Activated CD4-positive, alpha-beta T cell treated with anti-CD3 and anti-CD28 coated beads, Interleukin-2, Interleukin-4, amounts not matched to agents 100 ng/mL and 50 ng/mL, durations not matched to agents 16 hours and 8 hours (primary cell): ENCODE measurements at regions not wholly inside any gene's neighbourhood (a gene's known extent, or its start where the extent isn't known, plus 50 kb on each side); places are given as distances from the start of the nearest gene placed in this dataset.
"Not testable (repeated sequence)": the region's sequence is repeated elsewhere in the genome, so short reads cannot be mapped to it uniquely, and the experiment has no call there.

Source experiments
- DNase-seq: peaks from one replicate; pipeline ENCODE4 v3.0.0-alpha.2; 2020; ENCODE audit warnings: low spot score

DNA sequence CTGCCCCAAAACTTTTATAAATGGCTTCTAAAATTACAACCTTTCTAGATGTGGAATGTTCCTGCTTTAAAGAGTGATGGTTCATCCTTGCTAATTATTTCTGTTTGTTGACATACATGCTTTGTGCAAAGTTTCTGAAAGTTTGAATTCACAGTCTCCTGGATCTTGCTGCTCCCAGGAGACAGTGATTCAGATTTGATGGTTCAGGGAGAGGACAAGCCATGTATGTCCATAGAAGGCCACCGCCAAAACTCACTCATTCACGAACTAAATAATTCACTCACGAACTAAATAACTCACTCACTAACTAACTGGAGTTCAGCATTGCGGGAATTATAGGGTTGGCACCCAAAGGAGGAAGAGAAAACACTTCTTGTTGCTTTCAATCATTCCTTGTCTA, 416.5 kb upstream of the ZEB2 start:
- no peak for DNase-seq

DNA sequence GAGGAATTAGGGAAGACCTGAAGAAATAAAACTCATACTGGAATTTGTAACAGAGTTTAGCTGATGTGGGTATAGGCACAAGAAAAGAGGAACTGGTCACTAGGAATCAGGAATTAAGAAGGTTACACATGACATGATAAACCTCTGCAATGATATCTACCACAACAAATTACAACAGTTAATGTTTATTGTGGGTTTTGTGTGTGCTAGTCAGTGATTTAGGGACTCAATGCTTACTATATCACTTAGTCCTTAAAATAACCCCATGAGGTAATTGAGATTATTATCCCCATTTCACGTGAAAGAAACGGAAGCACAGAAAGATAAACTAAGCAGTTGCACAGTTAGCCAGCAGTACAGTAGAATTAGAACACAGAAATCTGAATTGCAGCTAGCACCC, 415.8 kb upstream of the ZEB2 start:
- DNase-seq = no peak

DNA sequence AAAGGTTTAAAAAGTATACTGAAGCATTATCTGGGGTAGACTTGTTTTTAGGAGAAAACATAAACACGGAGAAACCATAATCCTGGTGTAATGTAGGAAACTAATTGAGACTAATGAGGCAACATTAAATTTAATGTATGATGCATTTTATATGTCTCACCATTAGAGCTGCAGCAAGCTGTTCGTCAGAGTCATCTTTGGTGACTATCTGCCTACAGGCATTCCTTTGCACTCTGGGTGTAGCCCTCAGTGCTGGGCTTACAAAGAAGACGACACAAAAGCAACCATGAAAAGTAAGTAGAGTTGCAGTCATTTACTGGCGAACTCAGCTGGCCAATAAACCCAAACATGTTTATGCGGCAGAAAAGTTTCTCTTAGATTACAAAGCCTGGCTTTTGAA, 415.3 kb upstream of the ZEB2 start:
- DNase-seq = no peak

DNA sequence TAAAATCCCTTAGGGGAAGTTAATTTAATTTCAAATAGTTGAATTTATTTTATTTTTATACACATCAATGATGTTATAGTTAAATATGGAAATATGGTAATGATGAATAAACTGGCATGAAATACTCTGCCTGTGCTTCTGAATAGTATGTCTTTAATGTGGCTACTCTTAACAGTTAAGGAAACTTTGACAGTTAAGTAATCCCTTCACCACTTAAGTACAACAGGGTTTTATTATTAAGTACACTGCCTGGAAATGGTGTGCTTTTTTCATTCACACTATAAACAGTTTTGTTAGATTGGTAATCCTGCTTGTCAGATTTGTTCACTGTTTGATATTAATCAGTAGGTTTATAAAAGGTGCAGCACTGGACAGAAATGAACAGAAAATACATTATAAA, 412.0 kb upstream of the ZEB2 start:
- no peak for DNase-seq

DNA sequence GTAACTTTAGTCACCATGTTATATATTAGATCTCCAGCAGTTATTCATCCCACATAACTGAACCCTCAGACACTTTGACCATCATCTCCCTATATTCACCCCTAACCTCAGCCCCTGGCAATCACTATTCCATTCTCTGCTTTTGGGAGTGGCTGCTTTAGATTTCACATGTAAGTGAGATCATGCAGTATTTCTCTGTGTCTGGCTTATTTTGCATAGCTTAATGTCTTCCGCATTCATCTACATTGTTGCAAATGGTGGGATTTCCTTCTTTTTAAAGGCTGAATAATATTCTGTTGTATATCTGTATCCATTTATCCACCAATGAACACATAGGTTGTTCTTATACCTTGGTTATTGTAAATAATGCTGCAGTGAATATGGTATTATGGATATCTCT, 411.6 kb upstream of the ZEB2 start:
- no peak for DNase-seq

DNA sequence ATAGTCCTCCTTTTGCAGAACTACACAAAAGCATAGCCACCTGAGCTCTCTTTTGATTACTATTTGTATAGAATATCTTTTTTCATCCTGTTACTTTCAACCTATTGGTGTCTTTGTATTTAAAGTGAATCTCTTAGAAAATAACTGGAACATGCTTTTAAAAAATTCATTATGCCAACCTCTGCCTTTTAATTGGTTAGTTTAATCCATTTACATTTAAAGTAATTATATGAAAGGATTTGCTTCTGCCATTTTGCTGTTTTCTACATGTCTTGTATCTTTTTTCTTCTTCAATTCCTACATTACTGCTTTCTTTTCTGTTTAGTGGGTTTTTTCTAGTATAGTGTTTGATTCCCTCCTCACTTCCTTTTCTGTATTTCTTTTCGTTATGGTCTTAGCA, 407.5 kb upstream of the ZEB2 start:
- DNase-seq = no peak

DNA sequence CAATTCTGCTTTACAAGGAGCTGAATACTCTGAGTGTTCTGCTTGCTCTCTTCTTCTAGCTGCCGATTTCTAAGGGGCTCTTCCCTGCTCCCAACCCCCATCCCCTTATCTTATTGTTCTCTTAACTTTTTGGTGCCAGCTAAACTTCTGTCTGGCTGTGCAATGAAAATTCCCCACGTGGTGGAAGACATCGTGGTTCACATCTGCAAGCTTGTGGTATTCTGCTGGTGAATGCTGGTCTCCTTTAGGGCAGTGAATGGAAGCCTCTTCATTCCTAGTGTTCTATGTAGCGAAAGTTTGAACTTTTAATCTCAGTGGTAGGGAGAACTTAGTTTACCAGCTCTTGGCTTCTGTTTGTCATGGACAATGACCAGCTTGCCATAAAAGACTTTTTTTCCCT, 406.0 kb upstream of the ZEB2 start:
- DNase-seq = no peak

DNA sequence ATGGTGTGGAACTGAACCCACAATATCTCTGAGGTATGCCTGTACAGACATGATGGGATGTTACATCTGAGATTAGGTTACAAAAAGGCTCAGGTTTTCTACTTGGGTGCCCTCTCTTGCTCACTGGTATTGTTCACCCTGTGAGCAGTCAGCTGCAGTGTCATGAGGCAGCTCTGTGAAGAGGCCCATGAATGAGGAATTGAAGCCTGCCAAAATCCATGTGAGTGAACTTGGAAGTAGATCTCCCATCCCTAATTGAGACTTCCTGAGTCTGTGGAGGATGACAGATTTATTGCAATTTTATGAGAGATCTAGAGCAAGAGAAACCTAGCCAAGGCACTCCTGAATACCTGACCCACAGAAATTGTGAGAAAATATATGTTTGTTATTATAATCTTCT, 404.9 kb upstream of the ZEB2 start:
- no peak for DNase-seq

DNA sequence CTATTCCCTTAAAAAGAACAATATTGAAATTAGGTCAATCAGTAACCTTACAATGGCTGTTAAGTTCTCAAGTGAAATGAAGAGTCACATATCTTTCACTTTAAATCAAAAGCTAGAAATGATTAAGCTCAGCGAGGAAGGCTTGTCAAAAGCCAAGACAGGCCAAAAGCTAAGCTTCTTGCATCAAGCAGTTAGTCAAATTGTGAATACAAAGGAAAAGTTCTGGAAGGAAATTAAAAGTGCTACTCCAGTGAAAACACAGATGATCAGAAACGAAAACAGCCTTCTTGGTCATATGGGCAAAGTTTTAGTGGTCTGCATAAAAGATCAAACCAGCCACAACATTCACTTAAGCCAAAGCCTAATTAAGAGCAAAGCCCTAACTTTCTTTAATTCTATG, 402.6 kb upstream of the ZEB2 start:
- peak; percentile 64 for DNase-seq

DNA sequence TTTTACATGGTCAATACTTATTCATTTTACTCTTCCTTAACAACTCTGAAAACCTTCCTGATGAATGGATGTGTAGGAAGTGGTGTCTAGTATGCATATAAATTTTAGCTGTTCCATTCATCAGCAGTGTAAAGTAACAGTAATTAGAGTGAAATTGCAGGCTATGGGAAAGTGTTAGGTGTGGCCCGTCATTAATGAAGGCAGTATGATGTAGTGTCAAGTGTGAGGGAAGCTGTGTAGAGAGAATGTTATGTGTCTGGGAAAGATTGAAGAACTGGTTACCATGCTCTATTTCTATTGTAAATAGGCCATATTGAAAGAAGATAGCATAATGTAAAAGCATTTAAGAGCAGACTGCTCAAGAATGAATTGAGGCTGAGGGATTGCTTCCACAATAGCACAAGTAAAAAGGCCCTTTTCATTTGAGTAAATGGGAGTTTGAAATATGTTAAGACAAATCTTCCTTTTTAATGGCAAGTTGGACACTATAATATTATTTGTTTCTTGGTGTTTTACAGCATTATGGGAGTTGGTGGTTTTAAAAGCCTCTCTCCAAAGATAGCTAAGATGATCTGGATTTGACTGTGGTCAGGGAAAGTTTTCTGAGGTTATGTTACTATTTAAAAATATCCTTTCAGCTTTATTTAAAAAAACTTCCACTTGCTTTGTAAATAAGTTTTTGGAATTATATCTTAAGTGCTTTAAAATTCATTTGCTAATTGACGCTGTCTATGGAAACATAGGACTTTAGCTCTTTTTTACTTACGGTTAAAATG, 401.0 kb upstream of the ZEB2 start:
- no peak for DNase-seq

DNA sequence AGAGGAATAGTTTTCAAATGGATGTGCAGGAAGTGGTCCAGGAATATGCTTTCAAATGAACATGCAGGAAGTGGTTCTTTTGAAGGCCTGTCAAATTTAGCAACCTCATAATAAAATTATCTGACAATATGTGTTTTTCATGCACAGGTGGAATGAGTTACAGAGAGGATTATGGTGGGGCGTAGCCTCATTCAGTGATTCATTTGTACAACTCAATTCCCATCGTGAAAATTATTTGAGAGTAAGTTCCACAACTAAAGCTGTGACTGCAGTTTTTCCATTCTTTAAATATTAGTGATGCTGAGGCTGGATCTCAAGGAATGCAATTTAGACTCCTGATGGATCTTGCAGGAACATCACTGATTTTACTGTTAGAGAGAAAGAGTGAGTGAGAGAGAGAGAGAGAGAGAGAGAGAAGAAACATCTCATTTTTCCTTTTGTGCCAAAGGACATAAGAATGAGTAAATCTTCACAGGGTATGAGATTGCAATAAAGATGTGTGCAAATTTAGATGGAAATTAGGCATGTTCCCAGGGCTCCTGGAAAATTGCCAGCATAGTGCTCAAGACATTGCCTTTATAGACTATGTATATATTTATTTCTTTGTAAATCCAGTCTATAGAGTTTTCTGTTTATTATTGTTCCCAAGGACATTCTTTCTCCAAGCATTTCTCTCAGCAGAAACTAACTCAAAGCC, 394.9 kb upstream of the ZEB2 start:
- no peak for DNase-seq

DNA sequence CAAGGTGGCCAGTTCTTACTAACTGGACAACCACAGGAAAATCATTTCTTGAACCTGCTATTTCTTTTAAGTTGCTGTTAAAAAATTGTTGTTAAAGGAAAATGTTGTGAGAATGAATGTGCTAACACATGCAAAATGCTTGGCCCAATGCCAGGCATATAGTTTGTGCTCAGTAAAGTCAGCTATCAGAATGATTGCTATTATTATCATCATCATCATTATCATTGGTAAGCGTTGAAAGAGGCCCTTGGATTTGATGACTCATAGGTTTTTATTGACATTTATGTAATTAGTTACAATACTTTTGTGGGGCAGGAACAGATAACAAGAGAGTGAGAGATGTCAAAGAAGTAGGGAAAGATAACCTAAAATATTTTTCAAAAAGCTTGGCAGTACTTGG, 394.2 kb upstream of the ZEB2 start:
- DNase-seq = no peak

DNA sequence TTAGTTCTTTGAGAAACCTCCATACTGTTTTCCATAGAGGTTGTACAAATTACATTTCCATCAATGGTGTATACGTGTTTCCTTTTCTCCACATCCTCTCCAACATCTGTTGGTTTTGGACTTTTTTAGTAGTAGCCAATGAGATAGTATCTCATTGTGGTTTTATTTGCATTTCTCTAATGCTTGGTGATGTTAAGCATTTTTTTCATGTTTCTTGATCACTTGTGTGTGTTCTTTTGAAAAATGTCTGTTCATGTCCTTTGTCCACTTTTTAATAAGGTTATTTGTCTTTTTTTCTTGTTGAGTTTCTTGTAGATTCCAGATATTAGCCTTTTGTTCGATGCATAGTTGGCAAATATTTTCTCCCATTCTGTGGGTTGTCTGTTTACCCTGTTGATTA, 392.3 kb upstream of the ZEB2 start:
- DNase-seq = no peak

DNA sequence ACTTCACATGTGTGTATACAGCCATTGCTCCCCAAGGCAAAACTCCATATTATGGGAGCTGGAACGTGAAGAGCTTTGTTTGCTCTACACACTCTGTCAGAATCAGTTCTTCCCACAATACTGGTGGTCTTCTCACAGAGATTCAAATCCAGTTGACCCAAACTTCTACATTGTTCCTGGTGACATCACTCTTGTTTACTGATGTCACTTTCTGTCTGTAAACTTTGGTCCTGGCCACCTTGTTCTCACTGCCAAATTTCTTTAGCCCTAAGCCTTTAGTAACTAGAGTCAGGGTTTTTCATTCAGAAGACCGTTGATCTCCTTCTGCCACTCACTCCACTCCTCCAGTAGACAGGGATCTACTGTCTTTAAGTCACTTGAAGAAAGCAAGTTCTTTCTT, 386.0 kb upstream of the ZEB2 start:
- DNase-seq = no peak

DNA sequence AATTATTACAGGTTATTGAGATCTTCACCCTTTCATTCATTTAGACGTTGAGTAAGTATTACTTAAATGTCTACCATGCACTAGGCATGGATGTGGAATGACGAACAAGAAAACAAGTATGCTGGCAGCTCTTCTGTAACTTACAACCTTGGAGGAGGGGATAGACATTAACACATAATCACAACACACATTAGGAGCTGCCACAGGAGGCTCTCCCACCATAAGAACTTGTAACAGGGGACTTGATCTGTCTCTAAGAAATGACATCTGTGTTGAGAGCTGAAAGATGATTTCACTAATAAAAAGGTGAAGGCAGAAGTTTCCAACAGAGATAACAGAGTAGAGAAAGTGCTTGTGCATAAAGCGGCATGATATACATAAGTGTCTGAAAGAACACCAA, 384.7 kb upstream of the ZEB2 start:
- DNase-seq = no peak

DNA sequence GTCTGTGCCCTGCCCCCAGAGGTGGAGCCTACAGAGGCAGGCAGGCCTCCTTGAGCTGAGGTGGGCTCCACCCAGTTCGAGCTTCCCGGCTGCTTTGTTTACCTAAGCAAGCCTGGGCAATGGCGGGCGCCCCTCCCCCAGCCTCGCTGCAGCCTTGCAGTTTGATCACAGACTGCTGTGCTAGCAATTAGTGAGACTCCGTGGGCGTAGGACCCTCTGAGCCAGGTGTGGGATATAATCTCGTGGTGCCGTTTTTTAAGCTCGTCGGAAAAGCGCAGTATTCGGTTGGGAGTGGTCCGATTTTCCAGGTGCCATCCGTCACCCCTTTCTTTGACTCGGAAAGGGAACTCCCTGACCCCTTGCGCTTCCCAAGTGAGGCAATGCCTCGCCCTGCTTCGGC, 383.1 kb upstream of the ZEB2 start:
- DNase-seq = not testable (repeated sequence)

DNA sequence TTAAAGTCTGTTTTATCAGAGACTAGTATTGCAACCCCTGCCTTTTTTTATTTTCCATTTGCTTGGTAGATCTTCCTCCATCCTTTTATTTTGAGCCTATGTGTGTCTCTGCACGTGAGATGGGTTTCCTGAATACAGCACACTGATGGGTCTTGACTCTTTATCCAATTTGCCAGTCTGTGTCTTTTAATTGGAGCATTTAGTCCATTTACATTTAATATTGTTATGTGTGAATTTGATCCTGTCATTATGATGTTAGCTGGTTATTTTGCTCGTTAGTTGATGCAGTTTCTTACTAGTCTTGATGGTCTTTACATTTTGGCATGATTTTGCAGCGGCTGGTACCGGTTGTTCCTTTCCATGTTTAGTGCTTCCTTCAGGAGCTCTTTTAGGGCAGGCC, 381.5 kb upstream of the ZEB2 start:
- not testable (repeated sequence) for DNase-seq

DNA sequence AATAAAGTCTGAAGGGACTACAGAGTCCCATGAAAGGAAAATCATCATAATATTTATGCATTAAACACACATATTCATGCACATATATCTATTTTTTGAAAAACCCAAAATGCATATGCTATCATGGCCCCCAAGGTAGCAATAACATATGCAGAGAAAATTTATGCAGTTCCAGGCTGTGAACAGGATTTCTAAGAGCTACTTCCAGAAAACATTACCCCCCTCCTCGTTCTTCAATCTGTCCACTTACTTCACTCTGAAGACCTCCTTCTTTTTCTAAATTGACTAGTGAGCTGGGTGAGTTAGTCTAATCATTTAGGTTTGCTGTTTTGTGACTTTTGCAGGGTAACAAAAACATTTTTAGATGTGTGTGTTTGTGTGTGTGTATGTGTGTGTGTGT, 376.4 kb upstream of the ZEB2 start:
- DNase-seq = no peak

DNA sequence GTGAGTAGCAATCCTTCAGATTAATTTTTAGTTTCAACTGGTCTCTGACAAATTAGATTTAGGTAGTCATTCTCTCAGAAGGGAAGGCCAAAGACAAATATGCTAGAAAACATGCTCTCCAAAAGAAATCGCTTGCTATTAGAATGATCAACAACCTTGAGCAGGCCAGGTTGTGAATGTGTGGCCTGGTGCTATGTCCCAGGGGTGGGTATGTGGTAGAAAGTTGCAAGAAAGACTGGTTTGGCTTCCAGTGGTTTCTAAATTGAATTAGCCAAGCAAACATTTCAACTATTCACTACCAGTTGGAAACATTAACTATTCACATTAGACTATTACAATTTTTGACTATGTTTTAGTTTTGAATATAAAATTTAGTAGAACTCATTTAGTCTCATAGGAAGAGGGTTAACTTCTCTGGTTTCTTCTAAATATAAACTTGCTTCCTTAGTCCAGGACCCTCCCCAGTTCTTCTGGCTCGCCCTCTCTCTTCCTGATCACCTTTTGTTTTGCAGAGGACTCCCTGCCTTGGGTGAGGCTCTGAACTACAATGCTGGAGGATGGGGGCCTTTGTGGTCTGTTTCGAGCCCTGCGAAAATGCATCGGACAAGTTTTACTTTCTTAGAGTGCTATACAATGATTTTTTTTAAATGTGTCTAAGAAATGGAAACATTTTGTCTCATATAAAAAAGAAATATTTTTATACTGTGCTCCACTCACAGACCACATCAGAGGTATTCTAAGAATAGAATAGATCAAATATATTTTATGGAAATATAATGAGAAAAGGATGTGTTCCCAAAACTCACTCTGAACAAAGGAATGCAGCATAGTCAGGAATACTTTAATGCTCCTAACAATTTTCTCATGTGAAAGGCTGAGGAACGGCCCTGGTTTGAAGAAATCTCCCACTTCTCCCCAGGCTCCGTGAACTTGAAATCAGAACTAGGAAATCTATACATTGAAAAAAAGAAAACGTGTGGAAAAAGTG, 375.0 kb upstream of the ZEB2 start:
- no peak for DNase-seq

DNA sequence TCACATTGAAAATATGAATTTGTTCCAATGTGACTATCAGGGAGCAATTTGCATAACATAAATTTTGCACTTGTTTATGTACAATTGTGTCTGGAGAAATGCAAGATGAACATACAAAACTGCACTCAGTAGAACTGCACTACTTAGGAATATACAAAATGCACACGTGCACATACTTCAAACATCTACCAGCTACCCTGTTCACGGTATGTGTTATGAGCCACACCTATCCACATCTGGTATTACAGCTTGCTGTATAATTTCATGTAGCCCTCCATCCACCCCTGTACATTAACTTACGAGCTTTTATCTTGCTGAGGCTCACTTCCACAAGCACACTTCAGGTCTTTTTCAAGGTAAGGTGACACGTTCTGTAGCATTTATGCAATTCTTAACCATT, 373.5 kb upstream of the ZEB2 start:
- no peak for DNase-seq

DNA sequence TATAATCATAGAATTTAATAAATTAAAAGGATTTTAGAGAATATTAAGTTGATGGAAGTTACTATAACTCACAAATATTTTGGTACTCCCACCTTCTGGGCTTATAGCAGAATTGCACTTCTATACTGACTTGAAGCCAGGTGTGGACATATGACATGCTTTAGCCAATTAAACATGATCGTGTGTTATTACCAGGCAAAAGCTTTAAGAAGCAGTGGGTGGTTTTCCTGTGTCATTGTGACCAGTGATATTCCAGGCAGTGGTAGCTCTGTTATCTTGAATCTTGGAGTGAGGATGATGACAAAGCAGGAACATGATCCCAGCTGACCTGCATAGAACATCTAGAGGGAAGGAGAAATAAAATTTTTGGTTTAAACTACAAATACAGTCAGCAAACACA, 370.9 kb upstream of the ZEB2 start:
- DNase-seq = no peak

DNA sequence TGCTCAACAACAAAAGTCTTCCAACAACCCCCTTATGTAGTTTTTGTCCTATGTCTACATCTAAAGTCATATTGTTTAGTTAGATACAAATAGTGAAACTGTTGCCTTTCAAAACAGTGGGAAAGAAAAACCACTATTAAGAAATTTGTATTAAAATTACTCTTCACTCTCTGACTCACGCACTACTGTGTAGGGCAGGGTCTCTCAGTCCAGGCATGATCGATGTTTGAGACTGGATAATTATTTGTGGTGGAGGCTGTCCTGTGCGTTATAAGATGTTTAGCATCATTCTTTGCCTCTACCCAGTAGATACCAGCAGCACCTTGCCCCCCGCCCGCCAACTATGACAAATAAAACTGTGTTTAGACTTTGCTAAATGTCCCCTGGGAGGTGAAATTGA, 369.4 kb upstream of the ZEB2 start:
- DNase-seq = no peak

DNA sequence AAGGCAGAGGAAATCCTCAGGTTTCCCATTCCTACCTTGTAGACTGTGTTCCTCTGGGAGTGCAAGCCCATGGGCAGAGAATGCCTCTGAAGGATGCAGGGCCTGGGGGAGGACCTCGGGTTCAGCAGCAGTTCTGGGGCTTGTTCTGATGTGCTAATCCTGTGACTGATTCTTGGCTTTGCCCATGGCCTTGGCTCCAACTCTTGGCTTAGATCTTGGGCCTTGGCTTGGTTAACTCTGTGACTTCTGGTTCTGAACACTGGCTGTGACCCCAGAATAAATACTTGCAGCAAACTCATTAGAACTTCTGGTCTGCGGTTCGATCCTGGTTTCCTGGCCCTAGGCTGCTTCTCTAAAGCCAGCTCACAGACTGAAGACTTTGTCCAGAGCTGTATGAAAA, 366.9 kb upstream of the ZEB2 start:
- DNase-seq = no peak
